ENCODE measurements at regions not wholly inside any gene's neighbourhood (a gene's known extent, or its start where the extent isn't known, plus 50 kb on each side); places are given as distances from the start of the nearest gene placed in this dataset.

GRCh38 chr18:46344416-46345180 lies 240.4 kb downstream of the HAUS1 start:
- no peak for DNase-seq (ENCODE audit: low read depth in 2 of 2)

- no peak for DNase-seq (ENCODE audit: low read depth in 2 of 2)
These were observed 240.9 kb downstream of the HAUS1 start for GRCh38 chr18:46345181-46345465.

GRCh38 chr18:46346213-46346612 lies 242.0 kb downstream of the HAUS1 start:
- no peak for DNase-seq (ENCODE audit: low read depth in 2 of 2)

- DNase-seq (ENCODE audit: low read depth in 2 of 2) = no peak
These were observed 242.9 kb downstream of the HAUS1 start for GRCh38 chr18:46346896-46347630.

- DNase-seq (ENCODE audit: low read depth in 2 of 2) = no peak
These were observed 246.5 kb downstream of the HAUS1 start for GRCh38 chr18:46350598-46351159.

- no peak for DNase-seq (ENCODE audit: low read depth in 2 of 2)
These were observed 248.5 kb downstream of the HAUS1 start for GRCh38 chr18:46352520-46353250.

- no peak for DNase-seq (ENCODE audit: low read depth in 2 of 2)
These were observed 249.3 kb downstream of the HAUS1 start for GRCh38 chr18:46353460-46353859.

GRCh38 chr18:46356278-46357033 lies 252.3 kb downstream of the HAUS1 start:
- no peak for DNase-seq (ENCODE audit: low read depth in 2 of 2)

- no peak for DNase-seq (ENCODE audit: low read depth in 2 of 2)
These were observed 256.0 kb downstream of the HAUS1 start for GRCh38 chr18:46360102-46360699.

- no peak for DNase-seq (ENCODE audit: low read depth in 2 of 2)
These were observed 256.7 kb downstream of the HAUS1 start for GRCh38 chr18:46360866-46361265.

GRCh38 chr18:46362533-46362932 lies 258.3 kb downstream of the HAUS1 start:
- DNase-seq (ENCODE audit: low read depth in 2 of 2) = no peak

GRCh38 chr18:46364048-46364447 lies 259.9 kb downstream of the HAUS1 start:
- DNase-seq (ENCODE audit: low read depth in 2 of 2) = no peak

- no peak for DNase-seq (ENCODE audit: low read depth in 2 of 2)
These were observed 262.0 kb downstream of the HAUS1 start for GRCh38 chr18:46366201-46366600.

- no peak for DNase-seq (ENCODE audit: low read depth in 2 of 2)
These were observed 262.7 kb downstream of the HAUS1 start for GRCh38 chr18:46366751-46367376.

- no peak for DNase-seq (ENCODE audit: low read depth in 2 of 2)
These were observed 265.1 kb downstream of the HAUS1 start for GRCh38 chr18:46369323-46369722.

GRCh38 chr18:46370898-46371297 lies 266.7 kb downstream of the HAUS1 start:
- no peak for DNase-seq (ENCODE audit: low read depth in 2 of 2)

GRCh38 chr18:46372670-46373069 lies 268.5 kb downstream of the HAUS1 start:
- DNase-seq (ENCODE audit: low read depth in 2 of 2) = no peak

- no peak for DNase-seq (ENCODE audit: low read depth in 2 of 2)
These were observed 268.9 kb downstream of the HAUS1 start for GRCh38 chr18:46373131-46373530.

- no peak for DNase-seq (ENCODE audit: low read depth in 2 of 2)
These were observed 269.6 kb downstream of the HAUS1 start for GRCh38 chr18:46373791-46374190.

GRCh38 chr18:46374850-46375249 lies 270.7 kb downstream of the HAUS1 start:
- DNase-seq (ENCODE audit: low read depth in 2 of 2) = no peak

GRCh38 chr18:46377557-46377956 lies 273.4 kb downstream of the HAUS1 start:
- DNase-seq (ENCODE audit: low read depth in 2 of 2) = no peak
